ENCODE measurements at regions not wholly inside any gene's neighbourhood (a gene's known extent, or its start where the extent isn't known, plus 50 kb on each side); places are given as distances from the start of the nearest gene placed in this dataset.
"Not testable (repeated sequence)": the region's sequence is repeated elsewhere in the genome, so short reads cannot be mapped to it uniquely, and the experiment has no call there.

- not testable (repeated sequence) for DNase-seq (ENCODE audit: low read depth)
Measured at GRCh38 chr1:99444211-99444927, 180.1 kb downstream of the PLPPR4 start.

- DNase-seq (ENCODE audit: low read depth), result no peak
Measured at GRCh38 chr1:99445071-99445470, 180.8 kb downstream of the PLPPR4 start.

- no peak for DNase-seq (ENCODE audit: low read depth)
Measured at GRCh38 chr1:99445486-99445885, 181.2 kb downstream of the PLPPR4 start.

- no peak for DNase-seq (ENCODE audit: low read depth)
Measured at GRCh38 chr1:99447721-99448120, 183.4 kb downstream of the PLPPR4 start.

GRCh38 chr1:99455760-99456159 lies 190.2 kb upstream of the PALMD start:
- DNase-seq (ENCODE audit: low read depth), result no peak

GRCh38 chr1:99456536-99456935 lies 189.4 kb upstream of the PALMD start:
- DNase-seq (ENCODE audit: low read depth), result peak; percentile 75

GRCh38 chr1:99457381-99458165 lies 188.3 kb upstream of the PALMD start:
- peak; percentile 84 for DNase-seq (ENCODE audit: low read depth)

GRCh38 chr1:99461499-99461898 lies 184.4 kb upstream of the PALMD start:
- no peak for DNase-seq (ENCODE audit: low read depth)

- DNase-seq (ENCODE audit: low read depth), result no peak
Measured at GRCh38 chr1:99464738-99465137, 181.2 kb upstream of the PALMD start.

GRCh38 chr1:99465176-99465900 lies 180.6 kb upstream of the PALMD start:
- DNase-seq (ENCODE audit: low read depth), result peak; percentile 63

- no peak for DNase-seq (ENCODE audit: low read depth)
Measured at GRCh38 chr1:99467645-99468044, 178.3 kb upstream of the PALMD start.

- DNase-seq (ENCODE audit: low read depth), result no peak
Measured at GRCh38 chr1:99469550-99469971, 176.4 kb upstream of the PALMD start.

- no peak for DNase-seq (ENCODE audit: low read depth)
Measured at GRCh38 chr1:99472893-99473292, 173.0 kb upstream of the PALMD start.

- no peak for DNase-seq (ENCODE audit: low read depth)
Measured at GRCh38 chr1:99474350-99474893, 171.5 kb upstream of the PALMD start.

GRCh38 chr1:99476058-99476457 lies 169.9 kb upstream of the PALMD start:
- DNase-seq (ENCODE audit: low read depth), result no peak

- DNase-seq (ENCODE audit: low read depth), result peak; percentile 64
Measured at GRCh38 chr1:99481391-99481996, 164.4 kb upstream of the PALMD start.

GRCh38 chr1:99482286-99482685 lies 163.6 kb upstream of the PALMD start:
- no peak for DNase-seq (ENCODE audit: low read depth)

GRCh38 chr1:99482750-99483149 lies 163.2 kb upstream of the PALMD start:
- DNase-seq (ENCODE audit: low read depth), result no peak

GRCh38 chr1:99490031-99490430 lies 155.9 kb upstream of the PALMD start:
- DNase-seq (ENCODE audit: low read depth), result no peak

GRCh38 chr1:99496067-99496466 lies 149.8 kb upstream of the PALMD start:
- peak; percentile 9 for DNase-seq (ENCODE audit: low read depth)

GRCh38 chr1:99497690-99498089 lies 148.2 kb upstream of the PALMD start:
- no peak for DNase-seq (ENCODE audit: low read depth)

- no peak for DNase-seq (ENCODE audit: low read depth)
Measured at GRCh38 chr1:99500541-99500940, 145.4 kb upstream of the PALMD start.
